Spleen (tissue), 11 donors: ENCODE measurements at regions not wholly inside any gene's neighbourhood (a gene's known extent, or its start where the extent isn't known, plus 50 kb on each side); places are given as distances from the start of the nearest gene placed in this dataset.
A peak's percentile ranks its signal among the peaks of the same experiment; 100 is the strongest.
"Not testable (repeated sequence)": the region's sequence is repeated elsewhere in the genome, so short reads cannot be mapped to it uniquely, and the experiment has no call there.

Experiments used
- DNase-seq: peaks from one replicate; pipeline ENCODE4 v3.0.0-alpha.2; 2020
- H3K27ac ChIP-seq, 8 donors: fragments of 200-600 bp; sonication (generic) in 7 of 8; 1 replicate in 4 of 8; 2 replicates in 4 of 8; pipeline versions ENCODE4 v1.5.0 to v1.8.0; 2016 to 2021; ENCODE audit warnings: inconsistent platforms in 4 of 8, mild to moderate bottlenecking in 4 of 8, moderate library complexity in 1 of 8
- H3K27me3 ChIP-seq, 7 donors: fragments of 200-600 bp; sonication (generic) in 6 of 7; replicated peaks in 1 of 7; 1 replicate in 4 of 7; 2 replicates in 3 of 7; pipeline versions ENCODE4 v1.5.0 to v1.8.0; 2016 to 2021; ENCODE audit warnings: inconsistent platforms in 3 of 7, mild to moderate bottlenecking in 1 of 7
- H3K36me3 ChIP-seq, 6 donors: fragments of 200-600 bp; sonication (generic) in 5 of 6; 1 replicate in 4 of 6; 2 replicates in 2 of 6; pipeline versions ENCODE4 v1.5.0 to v1.8.0; 2016 to 2021; ENCODE audit warnings: inconsistent platforms in 2 of 6
- H3K4me1 ChIP-seq, 6 donors: fragments of 200-600 bp; sonication (generic) in 5 of 6; 1 replicate in 3 of 6; 2 replicates in 3 of 6; pipeline versions ENCODE4 v1.5.0 to v1.8.0; 2016 to 2021; ENCODE audit warnings: inconsistent platforms in 3 of 6
- H3K4me3 ChIP-seq, 8 donors: fragments of 200-600 bp; sonication (generic) in 7 of 8; 1 replicate in 4 of 8; 2 replicates in 4 of 8; pipeline versions ENCODE4 v1.5.0 to v1.8.0; 2016 to 2021; ENCODE audit warnings: inconsistent platforms in 4 of 8, mild to moderate bottlenecking in 4 of 8, moderate library complexity in 2 of 8
- H3K9me3 ChIP-seq, 8 donors: fragments of 200-600 bp; sonication (generic) in 7 of 8; 1 replicate in 4 of 8; 2 replicates in 4 of 8; pipeline versions ENCODE4 v1.5.0 to v1.8.0; 2016 to 2021; ENCODE audit warnings: inconsistent platforms in 4 of 8
- CTCF ChIP-seq, 11 experiments: fragments of 200-600 bp in 7 of 11; fragments of 450-650 bp in 4 of 11; sonication (generic) in 4 of 11; IDR thresholded peaks in 8 of 11; conservative IDR thresholded peaks in 3 of 11; 1 replicate in 7 of 11; 2 replicates in 4 of 11; pipeline versions ENCODE4 v1.4.0 to v1.8.0; 2016 to 2021; ENCODE audit warnings: antibody characterized with exemption in 11 of 11, inconsistent platforms in 4 of 11, mild to moderate bottlenecking in 1 of 11
- POLR2A ChIP-seq, 3 donors: fragments of 450-650 bp; IDR thresholded peaks; one replicate each; pipeline ENCODE4 v1.5.1; 2017; ENCODE audit warnings: antibody characterized with exemption in 3 of 3, mild to moderate bottlenecking in 1 of 3
- POLR2AphosphoS5 ChIP-seq, 3 donors: sonication (generic); formaldehyde crosslinking; IDR thresholded peaks; one replicate each; pipeline ENCODE4 v1.5.1; 2017; ENCODE audit warnings: antibody characterized with exemption in 3 of 3
- WGBS, 5 donors: extraction: QIAGEN DNeasy Blood & Tissue Kit in 3 of 5; methylation state at CpG; one replicate each; pipeline versions ENCODE4 v1.1.5 to v1.1.7; 2013 to 2018; 5-methylcytosine and 5-hydroxymethylcytosine counted together
- intact Hi-C: fragments of 100-400 bp; cut with DNase I; formaldehyde crosslinking; loops from one replicate; pipeline ENCODE4 v1.15.0; 2023; ENCODE audit warnings: low total_unique reads
- donor health status: healthy with polysubstance abuse.
- donor health status: DM: no; HTN: no; CAD: no; lungs with moderate emphysema.
- donor health status: DM: no; HTN: no; CAD: no.
- donor health status: Bipolar disorder and iron deficiency.
- donor health status: healthy.
- donor health status: DM: no; HTN: no; CAD: no.
- donor health status: DM: yes; HTN: yes; CAD: no.

DNA sequence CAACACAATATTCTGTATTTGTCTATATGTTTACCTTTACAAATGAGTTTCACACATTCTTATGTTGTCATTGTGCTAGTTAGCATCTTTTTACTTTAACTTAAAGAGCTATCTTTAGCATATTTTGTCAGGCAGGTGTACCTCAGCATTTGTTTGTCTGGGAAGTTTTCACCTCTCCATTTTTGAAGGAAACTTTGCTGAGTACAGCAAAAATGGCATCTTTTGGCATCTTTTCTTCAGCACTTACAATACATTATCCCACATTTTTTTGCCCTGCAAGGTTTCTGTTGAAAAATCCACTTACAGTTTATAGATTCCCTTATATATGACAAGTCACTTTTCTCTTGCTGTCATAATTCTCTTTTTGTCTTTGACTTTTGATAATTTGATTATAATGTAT lies 171.3 kb upstream of the XIRP2 start:
- TF ChIP-seq POLR2A (IDR thresholded peaks at IDR 0.05) (no peak), POLR2AphosphoS5 (IDR thresholded peaks at IDR 0.05) (no peak)
- no peaks in the 10 kb centered on the region for H3K36me3 ChIP-seq

GRCh38 chr2:166700079-166700478 lies 188.2 kb upstream of the XIRP2 start:
- Histone ChIP-seq H3K4me1 (no peaks in the 10 kb centered on the region), H3K4me3 (no peak overlapping the region), H3K36me3 (no peaks in the 10 kb centered on the region), H3K27ac (no peak overlapping the region), H3K27me3 (no peaks in the 10 kb centered on the region), H3K9me3 (no peaks in the 10 kb centered on the region)
- DNase-seq = no peak
- WGBS, 5 donors = 80 to 89% (median 86%) methylated on average over 2 of the region's 2 CpGs
- peak in 3 of 11 experiments; percentile 10 to 41 (median 21) for TF ChIP-seq CTCF (IDR thresholded peaks at IDR 0.05 in 8 of 11, conservative IDR thresholded peaks at IDR 0.05 in 3 of 11)
- TF ChIP-seq POLR2AphosphoS5 (IDR thresholded peaks at IDR 0.05) = no peak
- intact Hi-C loops = loop anchor here (10.0 kb wide), 1 partner anchor 515 kb away; no protein-coding TSS in a partner anchor

More for the DNA sequence above, 171.3 kb upstream of the XIRP2 start:
- H3K9me3 ChIP-seq = peaks cover 0 to 21% (median 1%) of the 10 kb centered on the region in 8 donors
- no peak overlapping the region for H3K27ac ChIP-seq
- no peak for DNase-seq
- no peaks in the 10 kb centered on the region for H3K4me1 ChIP-seq
- no peaks in the 10 kb centered on the region for H3K27me3 ChIP-seq
- no peak overlapping the region for H3K4me3 ChIP-seq
- intact Hi-C loops = no loop called here

GRCh38 chr2:166695154-166695553 lies 193.1 kb upstream of the XIRP2 start:
- Histone ChIP-seq H3K4me3 (no peak overlapping the region), H3K4me1 (no peaks in the 10 kb centered on the region), H3K27me3 (no peaks in the 10 kb centered on the region), H3K27ac (no peak overlapping the region), H3K9me3 (peaks cover 0 to 16% (median 10%) of the 10 kb centered on the region in 8 donors), H3K36me3 (no peaks in the 10 kb centered on the region)
- WGBS, 5 donors = 75 to 90% (median 84%) methylated on average over 1 of the region's 1 CpG
- intact Hi-C loops = no loop called here
- TF ChIP-seq CTCF (IDR thresholded peaks at IDR 0.05 in 8 of 11, conservative IDR thresholded peaks at IDR 0.05 in 3 of 11) = no peak
- DNase-seq = no peak

DNA sequence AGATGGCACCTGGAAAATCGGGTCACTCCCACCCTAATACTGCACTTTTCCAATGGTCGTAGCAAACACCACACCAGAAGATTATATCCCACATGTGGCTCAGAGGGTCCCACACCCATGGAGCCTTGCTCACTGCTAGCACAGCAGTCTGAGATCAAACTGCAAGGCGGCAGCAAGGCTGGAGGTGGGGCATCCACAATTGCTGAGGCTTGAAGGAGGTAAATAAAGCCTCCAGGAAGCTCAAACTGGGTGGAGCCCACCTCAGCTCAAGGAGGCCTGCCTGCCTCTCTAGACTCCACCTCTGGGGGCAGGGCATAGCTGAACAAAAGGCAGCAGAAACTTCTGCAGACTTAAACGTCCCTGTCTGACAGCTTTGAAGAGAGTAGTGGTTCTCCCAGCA lies 192.0 kb upstream of the SCN7A start:
- H3K4me3 ChIP-seq, H3K36me3 ChIP-seq, H3K4me1 ChIP-seq, H3K27me3 ChIP-seq, intact Hi-C loops, H3K27ac ChIP-seq: not testable (repeated sequence)
- WGBS, 5 donors = 75 to 82% (median 79%) methylated on average over 4 of the region's 4 CpGs
- peaks cover 0 to 10% (median 0%) of the 10 kb centered on the region in 8 donors for H3K9me3 ChIP-seq
- DNase-seq = peak; percentile 38

DNA sequence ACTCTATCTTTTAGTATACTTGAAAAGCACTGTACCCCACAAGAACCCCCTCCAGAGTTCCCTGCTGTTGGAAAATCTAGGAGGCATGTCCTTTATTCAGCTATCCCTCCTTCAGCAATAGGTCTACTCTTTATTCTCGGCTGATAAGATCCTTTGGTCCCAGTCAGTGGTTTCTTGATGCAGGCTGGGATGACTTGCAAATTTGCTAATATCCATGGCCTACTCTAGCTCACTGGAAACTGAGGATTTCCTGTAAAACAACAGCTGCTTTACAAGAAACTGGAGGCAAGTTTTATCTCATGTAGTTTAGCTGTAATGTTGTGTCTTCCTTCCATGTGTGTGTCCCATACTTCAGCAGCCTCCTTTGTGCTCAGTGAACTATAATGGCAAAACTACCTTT lies 183.9 kb upstream of the SCN7A start:
- Histone ChIP-seq H3K27ac (no peak overlapping the region), H3K36me3 (no peaks in the 10 kb centered on the region), H3K27me3 (no peaks in the 10 kb centered on the region), H3K4me1 (no peaks in the 10 kb centered on the region), H3K4me3 (no peak overlapping the region), H3K9me3 (no peaks in the 10 kb centered on the region)
- TF ChIP-seq POLR2A (IDR thresholded peaks at IDR 0.05) = no peak
- TF ChIP-seq CTCF (IDR thresholded peaks at IDR 0.05 in 8 of 11, conservative IDR thresholded peaks at IDR 0.05 in 3 of 11) = no peak
- TF ChIP-seq POLR2AphosphoS5 (IDR thresholded peaks at IDR 0.05) = no peak
- DNase-seq = no peak
- WGBS, 5 donors = 32 to 86% (median 46%) methylated on average over 1 of the region's 1 CpG
- intact Hi-C loops = no loop called here
